OCI-LY3 (cell line): ENCODE measurements at regions not wholly inside any gene's neighbourhood (a gene's known extent, or its start where the extent isn't known, plus 50 kb on each side); places are given as distances from the start of the nearest gene placed in this dataset.

Experiments used
- EZH2phosphoT487 ChIP-seq: fragments of 200-600 bp; shearing (Covaris generic); IDR thresholded peaks from 2 replicates; pipeline ENCODE4 v1.6.1; 2018; ENCODE audit warnings: antibody characterized with exemption, mixed run types, low read depth
- TF ChIP-seq, protein P1 (sequence below): fragments of 200-600, 300-600 bp; sonication (generic); IDR thresholded peaks from 2 replicates; pipeline ENCODE4 v1.5.1; 2014; ENCODE audit warnings: antibody characterized with exemption, low read length, low read depth

DNA sequence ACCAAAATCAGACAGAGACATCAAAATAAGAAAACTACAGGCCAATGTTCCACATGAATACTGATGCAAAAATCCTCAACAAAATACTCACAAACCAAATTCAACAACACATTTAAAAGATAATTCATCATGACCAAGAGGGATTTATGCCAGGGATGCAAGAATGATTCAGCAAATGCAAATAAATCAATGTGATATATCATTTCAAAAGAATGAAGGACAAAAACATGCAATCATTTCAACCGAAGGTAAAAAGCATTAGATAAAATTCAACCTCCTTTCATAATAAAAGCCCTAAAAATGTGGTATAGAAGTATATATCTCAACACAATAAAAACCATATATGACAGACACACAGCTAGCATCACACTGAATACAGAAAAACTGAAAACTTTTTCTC lies 81.5 kb upstream of the LYPLAL1 start:
- TF ChIP-seq, protein P1, sequence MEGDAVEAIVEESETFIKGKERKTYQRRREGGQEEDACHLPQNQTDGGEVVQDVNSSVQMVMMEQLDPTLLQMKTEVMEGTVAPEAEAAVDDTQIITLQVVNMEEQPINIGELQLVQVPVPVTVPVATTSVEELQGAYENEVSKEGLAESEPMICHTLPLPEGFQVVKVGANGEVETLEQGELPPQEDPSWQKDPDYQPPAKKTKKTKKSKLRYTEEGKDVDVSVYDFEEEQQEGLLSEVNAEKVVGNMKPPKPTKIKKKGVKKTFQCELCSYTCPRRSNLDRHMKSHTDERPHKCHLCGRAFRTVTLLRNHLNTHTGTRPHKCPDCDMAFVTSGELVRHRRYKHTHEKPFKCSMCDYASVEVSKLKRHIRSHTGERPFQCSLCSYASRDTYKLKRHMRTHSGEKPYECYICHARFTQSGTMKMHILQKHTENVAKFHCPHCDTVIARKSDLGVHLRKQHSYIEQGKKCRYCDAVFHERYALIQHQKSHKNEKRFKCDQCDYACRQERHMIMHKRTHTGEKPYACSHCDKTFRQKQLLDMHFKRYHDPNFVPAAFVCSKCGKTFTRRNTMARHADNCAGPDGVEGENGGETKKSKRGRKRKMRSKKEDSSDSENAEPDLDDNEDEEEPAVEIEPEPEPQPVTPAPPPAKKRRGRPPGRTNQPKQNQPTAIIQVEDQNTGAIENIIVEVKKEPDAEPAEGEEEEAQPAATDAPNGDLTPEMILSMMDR: no peak
- TF ChIP-seq EZH2phosphoT487: no peak
